Omental fat pad (tissue), 3 donors: ENCODE measurements at regions not wholly inside any gene's neighbourhood (a gene's known extent, or its start where the extent isn't known, plus 50 kb on each side); places are given as distances from the start of the nearest gene placed in this dataset.

Experiments used
- ATAC-seq: fragments of 150-250 bp; one replicate; pipeline ENCODE4 v1.9.1; 2016; ENCODE audit warnings: mild to moderate bottlenecking, moderate library complexity; ENCODE audit not compliant: low FRiP score
- DNase-seq: peaks from one replicate; pipeline ENCODE4 v3.0.0-alpha.2; 2019; ENCODE audit warnings: low spot score
- TF ChIP-seq, protein P1 (sequence below), 3 donors: fragments of 450-650 bp; IDR thresholded peaks; one replicate each; pipeline ENCODE4 v1.5.1; 2016 to 2017; ENCODE audit warnings: antibody characterized with exemption in 3 of 3, mild to moderate bottlenecking in 3 of 3, moderate library complexity in 2 of 3

DNA sequence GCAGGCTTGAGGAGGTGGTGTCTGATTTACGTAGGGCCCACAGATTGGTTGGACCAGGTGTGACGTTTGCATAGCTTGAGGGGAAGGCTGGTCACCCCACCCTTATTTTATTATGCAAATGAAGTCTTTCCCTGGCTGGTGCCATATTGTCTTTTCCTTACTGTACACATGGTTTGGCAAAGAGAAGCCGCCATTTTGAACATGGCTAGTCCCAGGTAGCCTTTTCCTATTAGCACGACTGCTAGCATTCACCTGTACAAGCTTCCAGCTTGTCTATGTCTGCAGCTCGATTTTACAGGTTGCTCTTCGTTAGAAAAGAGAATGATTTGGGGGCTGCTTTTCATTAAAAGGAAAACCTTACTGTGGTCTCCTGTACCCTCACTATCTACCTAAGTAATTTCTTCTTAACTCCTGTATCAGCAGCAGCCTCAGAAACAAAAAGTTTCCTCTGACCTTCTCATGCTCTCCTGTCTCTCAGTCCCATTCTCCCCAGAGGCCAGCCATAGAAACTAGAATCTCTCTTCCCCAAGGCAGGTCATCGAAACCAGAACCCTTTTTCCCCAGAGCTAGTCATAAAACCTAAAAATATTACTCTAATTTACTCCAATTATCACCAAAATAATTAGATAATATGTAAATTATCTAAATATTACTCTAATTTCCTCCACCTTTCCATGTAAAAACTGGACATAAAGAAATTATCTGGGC lies 151.8 kb downstream of the B3GNT2 start:
- no peak for ATAC-seq
- TF ChIP-seq, protein P1, sequence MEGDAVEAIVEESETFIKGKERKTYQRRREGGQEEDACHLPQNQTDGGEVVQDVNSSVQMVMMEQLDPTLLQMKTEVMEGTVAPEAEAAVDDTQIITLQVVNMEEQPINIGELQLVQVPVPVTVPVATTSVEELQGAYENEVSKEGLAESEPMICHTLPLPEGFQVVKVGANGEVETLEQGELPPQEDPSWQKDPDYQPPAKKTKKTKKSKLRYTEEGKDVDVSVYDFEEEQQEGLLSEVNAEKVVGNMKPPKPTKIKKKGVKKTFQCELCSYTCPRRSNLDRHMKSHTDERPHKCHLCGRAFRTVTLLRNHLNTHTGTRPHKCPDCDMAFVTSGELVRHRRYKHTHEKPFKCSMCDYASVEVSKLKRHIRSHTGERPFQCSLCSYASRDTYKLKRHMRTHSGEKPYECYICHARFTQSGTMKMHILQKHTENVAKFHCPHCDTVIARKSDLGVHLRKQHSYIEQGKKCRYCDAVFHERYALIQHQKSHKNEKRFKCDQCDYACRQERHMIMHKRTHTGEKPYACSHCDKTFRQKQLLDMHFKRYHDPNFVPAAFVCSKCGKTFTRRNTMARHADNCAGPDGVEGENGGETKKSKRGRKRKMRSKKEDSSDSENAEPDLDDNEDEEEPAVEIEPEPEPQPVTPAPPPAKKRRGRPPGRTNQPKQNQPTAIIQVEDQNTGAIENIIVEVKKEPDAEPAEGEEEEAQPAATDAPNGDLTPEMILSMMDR (IDR thresholded peaks at IDR 0.05): no peak
- no peak for DNase-seq

DNA sequence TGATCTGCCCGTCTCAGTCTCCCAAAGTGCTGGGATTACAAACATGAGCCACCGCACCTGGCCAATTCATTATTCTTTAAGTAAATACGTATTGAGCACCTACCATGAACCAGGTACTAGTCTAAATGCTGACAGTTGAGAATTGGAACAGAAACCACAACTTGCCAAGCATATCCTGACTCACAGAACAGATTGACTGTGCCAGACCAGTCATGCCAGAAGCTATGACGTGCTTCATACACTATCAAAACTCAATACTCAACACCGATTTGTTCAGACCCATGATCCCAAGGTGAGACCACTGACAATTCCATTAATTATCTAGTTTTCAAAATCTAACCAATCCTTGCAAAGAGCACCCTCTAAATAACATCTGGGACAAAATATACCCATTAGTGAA lies 148.6 kb downstream of the B3GNT2 start:
- ATAC-seq: no peak
- TF ChIP-seq, protein P1 (IDR thresholded peaks at IDR 0.05): no peak
- no peak for DNase-seq

DNA sequence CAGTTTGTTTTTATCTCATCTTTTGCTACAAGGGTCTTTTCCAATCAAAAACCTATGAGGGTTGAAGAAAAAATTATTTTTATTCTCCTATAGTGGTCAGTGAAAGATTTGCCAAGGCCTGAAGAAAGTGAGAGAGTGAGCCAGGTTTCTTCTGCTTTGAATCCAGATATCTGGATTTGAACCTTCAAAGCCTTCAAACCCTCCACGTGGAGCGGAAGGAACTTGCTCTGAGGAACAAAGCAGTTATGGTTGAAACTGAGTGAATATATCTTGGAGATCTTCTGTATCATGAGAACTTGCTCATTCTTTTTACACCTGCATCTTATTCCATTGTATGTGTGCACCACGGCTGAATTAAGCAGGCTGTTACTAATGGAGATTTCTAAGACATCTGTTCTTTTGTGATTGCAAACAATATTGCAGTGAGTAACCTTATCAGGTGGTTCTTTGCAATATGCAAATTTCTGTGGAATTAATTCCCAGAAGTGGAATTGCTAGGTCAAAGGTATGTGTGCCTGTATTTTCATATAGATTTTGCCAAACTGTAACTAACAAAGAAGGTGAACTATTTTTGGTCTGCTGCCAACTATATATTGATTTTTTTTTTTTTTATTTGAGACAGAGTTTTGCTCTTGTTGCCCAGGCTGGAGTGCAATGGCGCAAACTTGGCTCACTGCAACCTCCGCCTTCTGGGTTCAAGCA lies 147.9 kb downstream of the B3GNT2 start:
- TF ChIP-seq, protein P1 (IDR thresholded peaks at IDR 0.05): no peak
- ATAC-seq (no peak), DNase-seq (no peak)

DNA sequence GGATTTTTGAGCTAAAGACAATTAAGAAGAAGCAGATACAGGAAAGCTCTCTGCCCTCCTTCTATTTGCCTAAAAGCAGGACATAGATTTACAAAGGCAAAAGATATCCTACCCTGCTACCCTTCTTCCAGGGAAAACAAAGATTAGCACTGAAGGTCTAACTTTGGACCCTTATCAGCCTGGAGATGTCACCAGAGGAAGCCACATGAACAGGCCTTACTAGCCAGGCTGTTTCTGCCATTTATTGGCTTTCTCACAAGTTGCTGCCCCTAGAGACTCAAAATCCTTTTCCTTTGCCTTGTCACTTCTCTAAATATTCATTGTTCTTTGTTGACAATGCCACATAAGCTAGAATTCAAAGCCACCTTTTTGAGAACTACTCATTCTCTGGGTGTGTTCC lies 147.3 kb downstream of the B3GNT2 start:
- TF ChIP-seq, protein P1 (IDR thresholded peaks at IDR 0.05): no peak
- no peak for DNase-seq
- no peak for ATAC-seq

DNA sequence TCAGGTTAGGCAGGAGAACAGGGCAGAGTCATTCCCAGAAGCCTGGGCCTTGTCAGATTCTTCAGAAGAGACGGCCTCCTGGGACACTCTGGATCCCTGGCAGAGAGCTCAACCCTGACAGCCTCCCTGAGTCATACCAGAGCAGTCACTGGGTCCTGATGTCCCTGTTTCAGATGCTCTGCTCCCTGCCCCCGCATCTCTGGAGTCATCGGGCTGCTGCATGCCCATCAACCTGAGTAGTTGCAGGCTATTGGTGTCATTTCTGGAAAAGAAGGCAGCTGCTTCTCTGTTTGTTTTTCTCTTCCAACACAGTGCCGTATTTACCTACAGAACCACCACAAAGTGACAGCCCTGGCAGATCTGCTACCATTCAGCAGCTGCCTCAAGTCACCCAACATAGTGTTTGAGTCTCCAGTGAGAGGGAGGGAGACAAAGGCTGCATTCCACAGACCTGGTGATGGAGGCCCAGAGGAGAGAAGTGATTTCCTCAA lies 145.1 kb downstream of the B3GNT2 start:
- no peak for ATAC-seq
- TF ChIP-seq, protein P1 (IDR thresholded peaks at IDR 0.05): no peak
- DNase-seq: no peak

DNA sequence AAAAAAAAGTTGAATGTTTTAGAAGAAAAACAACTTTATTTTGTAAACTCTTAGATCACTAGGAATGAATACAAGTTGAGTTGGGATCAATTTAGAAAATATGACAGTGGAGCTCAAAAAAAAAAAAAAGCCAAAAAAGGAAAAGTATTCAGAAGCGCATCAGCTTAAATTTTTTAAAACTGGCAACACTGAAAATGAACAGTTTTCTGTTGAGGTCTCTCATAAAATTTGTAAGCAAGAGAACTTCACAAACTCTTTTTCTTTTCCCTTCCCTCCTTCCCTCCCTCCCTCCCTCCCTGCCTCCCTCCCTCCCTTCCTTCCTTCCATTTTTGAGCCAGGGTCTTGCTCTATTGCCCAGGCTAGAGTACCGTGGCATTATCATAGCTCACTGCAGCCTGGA lies 143.9 kb downstream of the B3GNT2 start:
- ATAC-seq (no peak), DNase-seq (no peak)
- TF ChIP-seq, protein P1 (IDR thresholded peaks at IDR 0.05): no peak

DNA sequence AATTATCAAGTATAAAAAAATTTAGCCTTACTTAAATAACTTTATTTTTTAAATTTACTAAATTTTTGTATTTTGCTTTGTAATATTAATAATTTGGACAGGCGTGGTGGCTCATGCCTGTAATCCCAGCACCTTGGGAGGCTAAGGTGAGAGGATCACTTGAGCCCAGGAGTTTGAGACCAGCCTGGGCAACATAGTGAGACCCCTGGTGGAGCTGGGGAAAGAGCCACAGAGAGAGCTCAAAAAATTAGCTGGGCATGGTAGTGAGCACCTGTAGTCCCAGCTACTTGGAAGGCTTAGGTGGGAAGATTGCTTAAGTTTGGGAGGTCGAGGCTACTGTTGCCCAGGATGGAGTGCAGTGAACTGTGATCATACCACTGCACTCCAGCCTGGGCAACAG lies 143.5 kb downstream of the B3GNT2 start:
- DNase-seq: no peak
- ATAC-seq: no peak

More for the DNA sequence above, 143.5 kb downstream of the B3GNT2 start:
- TF ChIP-seq, protein P1 (IDR thresholded peaks at IDR 0.05): no peak
